HG03139 (cell line): ENCODE measurements at regions not wholly inside any gene's neighbourhood (a gene's known extent, or its start where the extent isn't known, plus 50 kb on each side); places are given as distances from the start of the nearest gene placed in this dataset.

Source experiments
- ATAC-seq: cut with Tn5 transposase; IDR thresholded peaks from one replicate; pipeline ENCODE4 v1.9.1; 2021; ENCODE audit not compliant: unreplicated experiment

GRCh38 chr12:91422811-91423692 lies 240.4 kb upstream of the DCN start:
- no peak for ATAC-seq

DNA sequence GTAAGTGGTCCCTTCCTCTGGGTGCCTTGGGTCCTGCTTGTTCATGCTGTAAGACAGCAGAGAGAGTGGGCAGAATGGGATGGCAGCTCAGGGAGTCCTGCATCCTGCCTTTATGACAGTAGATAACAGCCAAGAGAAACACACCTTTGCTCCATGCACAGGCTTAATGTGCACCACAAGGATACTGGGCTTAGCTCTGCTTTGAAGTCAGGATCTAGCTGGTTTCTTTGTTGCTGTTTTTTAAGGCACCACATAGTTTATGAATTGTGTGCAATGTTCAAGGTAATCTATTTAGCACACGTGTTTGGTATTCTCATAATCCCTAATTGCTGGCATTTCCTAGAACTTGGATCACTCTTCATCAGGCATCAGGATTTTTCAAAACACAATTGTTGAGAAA lies 239.5 kb upstream of the DCN start:
- ATAC-seq: no peak

GRCh38 chr12:91419809-91420208 lies 237.2 kb upstream of the DCN start:
- no peak for ATAC-seq

- no peak for ATAC-seq
Observed at GRCh38 chr12:91418221-91419090, 235.8 kb upstream of the DCN start.

GRCh38 chr12:91417650-91418049 lies 235.0 kb upstream of the DCN start:
- ATAC-seq: no peak

DNA sequence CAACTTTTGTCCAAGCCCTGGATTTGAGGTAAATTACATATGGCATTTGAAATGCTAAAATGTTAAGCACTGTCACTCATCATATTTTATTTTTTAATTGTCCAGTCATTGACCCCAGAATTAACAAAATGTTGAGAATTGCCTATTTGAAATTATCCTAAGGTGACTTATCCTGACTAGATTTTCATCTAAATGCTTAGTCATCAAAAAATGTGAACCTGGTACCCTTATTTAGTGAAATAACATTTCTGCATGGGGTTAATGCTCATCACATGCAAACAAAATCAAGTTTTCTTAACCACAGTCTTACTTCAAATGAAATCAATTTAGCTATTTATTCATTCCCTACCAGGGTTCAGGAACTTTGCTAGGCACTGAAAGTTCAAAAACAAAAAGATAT lies 232.0 kb upstream of the DCN start:
- no peak for ATAC-seq

GRCh38 chr12:91413581-91414546 lies 231.2 kb upstream of the DCN start:
- no peak for ATAC-seq

- ATAC-seq: no peak
Observed at GRCh38 chr12:91406920-91407341, 224.3 kb upstream of the DCN start.

- no peak for ATAC-seq
Observed at GRCh38 chr12:91404441-91404840, 221.8 kb upstream of the DCN start.

DNA sequence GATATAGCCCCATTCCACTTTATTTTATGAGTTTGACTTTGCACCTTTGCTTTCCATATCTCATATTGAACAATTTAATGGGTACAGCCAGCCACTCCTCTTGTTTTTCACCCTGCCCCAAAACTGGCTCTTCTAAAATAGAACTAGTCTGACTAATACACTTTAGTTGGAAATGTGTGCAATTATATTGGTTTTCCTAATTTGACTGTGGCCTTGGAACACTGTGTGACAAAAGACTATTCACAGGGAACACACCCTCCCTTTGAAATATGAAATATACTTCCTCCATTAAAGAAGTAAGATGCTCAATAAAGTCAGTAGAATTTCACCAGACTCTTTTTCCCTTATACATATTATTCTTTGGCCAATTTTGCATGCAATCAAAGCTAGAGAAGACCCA lies 218.6 kb upstream of the DCN start:
- no peak for ATAC-seq

DNA sequence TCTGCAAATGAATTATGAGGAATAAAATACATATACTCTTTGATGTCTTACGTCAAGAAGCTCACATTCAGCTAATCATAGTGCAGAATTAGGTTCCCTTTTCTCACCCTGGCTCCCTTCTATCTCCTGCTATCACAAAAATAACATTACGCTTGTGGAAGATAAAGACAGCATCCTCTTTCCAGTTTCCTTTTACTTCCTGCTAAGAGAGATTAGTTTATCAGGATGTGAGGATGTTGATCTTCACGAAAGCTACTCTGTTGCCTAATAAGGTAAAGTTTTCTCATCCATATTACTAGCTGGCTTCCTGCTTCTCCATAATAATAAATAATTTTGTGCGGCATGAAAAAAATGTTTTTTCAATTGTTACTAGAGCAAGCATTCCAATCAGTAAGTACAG lies 217.7 kb upstream of the DCN start:
- ATAC-seq: no peak

GRCh38 chr12:91397866-91398532 lies 215.4 kb upstream of the DCN start:
- no peak for ATAC-seq

DNA sequence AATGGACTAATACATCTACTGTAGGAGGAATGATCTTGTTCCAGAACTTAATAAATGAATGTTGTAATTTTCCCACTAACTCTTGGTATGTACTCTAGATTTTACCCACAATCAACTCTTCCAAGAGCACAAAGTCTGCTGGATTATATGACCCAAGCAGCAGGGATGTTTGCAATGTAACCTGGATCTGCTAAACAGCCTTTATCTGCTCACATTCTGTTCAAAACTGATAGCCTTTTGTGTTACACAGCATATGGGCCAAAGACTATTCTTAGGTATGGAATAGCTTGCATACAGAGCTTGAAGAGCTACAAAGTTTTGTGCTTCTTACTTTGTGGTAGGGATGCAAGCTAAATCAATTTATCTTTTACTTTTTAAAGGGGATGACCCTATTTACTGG lies 213.7 kb upstream of the DCN start:
- no peak for ATAC-seq

DNA sequence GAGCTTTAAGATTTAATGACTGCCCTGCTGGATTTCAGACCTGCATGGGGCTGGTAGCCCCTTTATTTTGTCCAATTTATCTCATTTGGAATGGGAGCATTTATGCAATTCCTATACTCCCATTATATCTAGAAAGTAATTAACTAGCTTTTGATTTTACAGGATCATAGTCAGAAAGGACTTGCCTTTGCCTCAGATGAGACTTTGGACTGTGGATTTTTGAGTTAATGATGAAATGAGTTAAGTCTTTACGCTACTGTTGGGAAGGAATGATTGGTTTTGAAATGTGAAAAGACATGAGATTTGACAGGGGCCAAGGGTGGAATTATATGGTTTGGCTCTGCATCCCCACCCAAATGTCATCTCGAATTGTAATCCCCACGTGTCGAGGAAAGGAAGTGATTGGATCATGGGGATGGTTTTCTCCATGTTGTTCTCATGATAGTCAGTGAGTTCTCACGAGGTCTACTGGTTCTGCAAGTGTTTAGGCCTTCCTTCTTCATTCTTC lies 213.1 kb upstream of the DCN start:
- no peak for ATAC-seq

DNA sequence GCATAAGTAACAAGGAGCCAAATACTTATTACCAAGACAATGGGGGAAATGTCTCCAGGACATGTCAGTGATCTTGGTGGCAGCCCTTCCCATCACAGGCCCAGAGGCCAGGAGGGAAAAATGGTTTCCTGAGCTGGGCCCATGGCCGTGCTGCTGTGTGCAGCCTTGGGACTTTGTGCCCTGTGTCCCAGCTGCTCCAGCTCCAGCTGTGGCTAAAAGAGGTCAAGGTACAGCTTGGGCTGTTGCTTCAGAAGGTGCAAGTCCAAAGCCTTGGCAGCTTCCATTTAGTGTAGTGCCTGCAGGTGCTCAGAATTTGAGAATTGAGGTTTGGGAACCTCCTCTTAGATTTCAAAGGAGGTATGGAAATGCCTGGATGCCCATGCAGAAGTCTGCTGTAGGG lies 212.3 kb upstream of the DCN start:
- no peak for ATAC-seq

- no peak for ATAC-seq
Observed at GRCh38 chr12:91388573-91388972, 206.0 kb upstream of the DCN start.

DNA sequence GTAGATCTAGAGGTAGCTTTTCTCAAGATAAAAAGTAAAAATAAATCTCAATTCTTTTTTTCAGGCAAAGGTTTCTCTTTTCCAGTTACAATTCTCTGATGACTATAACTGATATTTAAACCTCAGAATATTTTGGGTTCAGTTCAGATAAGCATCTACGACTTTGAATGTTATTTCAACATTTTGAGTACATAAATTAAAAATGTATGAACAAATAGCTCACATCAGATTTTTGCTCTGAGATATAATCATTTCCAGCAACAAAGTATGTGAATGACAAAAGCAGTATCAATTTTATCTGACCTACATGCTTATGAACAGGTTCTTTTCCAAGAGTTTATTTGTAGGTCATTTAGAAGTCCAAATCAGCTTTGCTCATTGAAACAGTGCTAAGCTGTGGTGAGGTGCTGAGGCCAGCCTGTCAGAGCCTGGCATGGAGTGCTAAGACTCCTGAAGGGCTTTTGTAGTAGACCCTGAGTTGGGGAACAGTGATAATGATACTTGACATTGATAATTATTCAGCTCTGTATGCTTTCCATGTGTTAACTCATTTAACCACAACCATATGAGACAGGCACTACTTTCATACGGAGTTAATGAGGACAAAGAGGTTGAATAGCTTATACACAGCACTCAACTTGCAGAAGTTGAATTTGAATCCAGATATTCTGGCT lies 205.0 kb upstream of the DCN start:
- ATAC-seq: no peak

GRCh38 chr12:91384806-91385205 lies 202.2 kb upstream of the DCN start:
- ATAC-seq: no peak

DNA sequence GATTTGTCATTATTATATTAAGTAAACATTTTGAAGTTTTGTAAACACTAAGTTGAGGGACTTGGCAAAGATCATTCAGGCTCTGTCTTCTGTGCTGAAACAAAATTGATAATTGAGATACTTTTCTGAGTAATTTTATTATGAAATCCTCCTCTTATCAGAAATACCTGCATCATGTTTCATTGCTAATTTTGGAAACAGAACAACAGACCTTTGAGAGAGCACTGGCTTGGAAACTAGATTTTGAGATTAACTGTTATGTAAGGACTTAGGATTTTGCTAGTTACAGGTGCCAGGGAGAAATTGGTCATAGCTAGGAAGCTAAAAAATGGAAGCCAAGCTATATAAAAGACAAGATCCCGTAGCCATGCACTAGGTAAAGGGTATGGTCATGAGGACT lies 201.7 kb upstream of the DCN start:
- ATAC-seq: no peak

DNA sequence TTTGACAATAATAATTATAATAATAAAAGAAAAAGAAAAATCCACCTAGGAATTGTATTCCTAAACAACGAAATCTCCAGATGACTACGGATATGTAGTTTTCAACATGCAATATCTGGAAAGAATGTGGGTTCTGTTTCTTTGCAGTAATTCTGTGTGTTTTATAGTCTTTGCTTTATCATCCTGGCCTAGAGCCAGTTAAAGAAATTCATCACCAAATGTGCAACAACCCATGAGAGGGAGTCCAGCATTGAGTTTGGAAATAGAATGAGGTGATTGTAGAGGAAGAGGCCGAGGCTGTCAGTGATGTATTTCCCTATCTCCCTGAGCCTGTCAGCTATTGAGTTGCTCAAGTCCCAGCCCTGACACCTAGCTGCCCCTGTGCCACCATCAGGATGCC lies 200.5 kb upstream of the DCN start:
- ATAC-seq: no peak
